GM20000 (cell line): ENCODE measurements at regions not wholly inside any gene's neighbourhood (a gene's known extent, or its start where the extent isn't known, plus 50 kb on each side); places are given as distances from the start of the nearest gene placed in this dataset.

ENCODE experiments used
- DNase-seq: peaks from one replicate; pipeline ENCODE4 v3.0.0; 2012; ENCODE audit warnings: low spot score
- CTCF ChIP-seq: IDR thresholded peaks from 2 replicates; pipeline ENCODE4 v1.5.1; 2012; ENCODE audit warnings: mild to moderate bottlenecking, control low read depth; ENCODE audit errors: extremely low read depth, missing control alignments

DNA sequence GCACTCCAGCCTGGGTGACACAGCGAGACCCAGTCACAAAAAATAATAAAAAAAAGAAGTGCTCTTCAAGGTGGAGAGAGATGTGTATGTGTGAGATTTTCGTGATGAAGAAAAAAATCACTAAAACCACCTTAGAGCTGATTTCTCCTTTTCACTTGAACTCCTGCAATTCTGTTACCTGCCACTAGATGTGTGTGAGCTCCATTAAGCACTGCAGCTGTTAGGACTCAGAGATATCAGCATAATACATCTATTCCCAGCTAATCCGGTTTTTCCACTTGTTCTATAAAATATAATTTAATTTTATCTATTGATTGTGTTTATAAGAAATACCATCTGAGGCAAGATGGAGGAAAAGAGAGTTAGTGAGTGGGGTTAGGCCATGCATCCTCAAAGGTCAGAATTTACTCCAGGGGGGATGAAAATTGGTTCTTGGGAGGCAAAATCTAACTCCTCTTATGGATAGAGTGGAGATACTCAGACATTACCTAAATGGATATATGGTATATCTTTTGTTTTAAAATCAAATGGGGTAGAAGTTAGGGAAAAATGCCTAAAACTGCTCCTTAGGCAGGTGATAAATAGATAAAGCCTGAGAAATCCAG, 152.7 kb downstream of the IL20RB start:
- peak; percentile 34 for DNase-seq
- TF ChIP-seq CTCF = peak; percentile 45

- TF ChIP-seq CTCF = no peak
- DNase-seq = no peak
Measured at GRCh38 chr3:137111497-137111896, 153.7 kb downstream of the IL20RB start.

GRCh38 chr3:137116619-137117018, 158.8 kb downstream of the IL20RB start:
- no peak for DNase-seq
- TF ChIP-seq CTCF = no peak

DNA sequence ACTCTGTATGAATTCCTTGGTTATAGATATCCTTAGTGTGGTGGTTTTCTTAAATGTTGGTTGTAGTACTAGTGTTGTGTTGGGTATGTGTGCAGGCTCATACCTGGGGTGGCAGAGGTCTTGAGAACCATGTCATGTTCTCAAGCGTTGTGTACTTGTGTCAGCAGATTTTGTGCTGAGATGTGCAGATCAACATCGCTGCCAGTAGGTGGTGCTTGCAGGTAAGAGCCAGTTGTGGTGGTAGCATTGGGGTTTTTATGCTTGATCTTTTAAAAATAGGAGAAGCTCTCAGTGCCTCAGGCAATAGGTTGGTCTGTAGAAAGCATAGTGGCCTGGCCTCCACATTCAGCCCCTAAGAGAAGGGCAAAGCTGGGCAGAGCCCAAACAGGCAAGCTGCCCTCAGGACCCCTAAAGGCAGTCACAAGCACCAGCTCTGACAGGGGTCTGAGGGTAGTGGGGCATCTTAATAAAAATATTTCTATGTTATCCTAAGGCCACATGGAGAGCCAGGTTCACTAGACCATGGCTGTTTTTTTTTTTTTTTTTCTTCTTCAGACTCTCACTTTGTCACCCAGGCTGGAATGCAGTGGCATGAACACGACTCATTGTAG, 164.0 kb downstream of the IL20RB start:
- TF ChIP-seq CTCF = peak; percentile 52
- peak; percentile 36 for DNase-seq

- TF ChIP-seq CTCF = no peak
- no peak for DNase-seq
Measured at GRCh38 chr3:137131081-137131480, 173.3 kb downstream of the IL20RB start.

GRCh38 chr3:137134431-137134830, 176.6 kb downstream of the IL20RB start:
- TF ChIP-seq CTCF = no peak
- no peak for DNase-seq

DNA sequence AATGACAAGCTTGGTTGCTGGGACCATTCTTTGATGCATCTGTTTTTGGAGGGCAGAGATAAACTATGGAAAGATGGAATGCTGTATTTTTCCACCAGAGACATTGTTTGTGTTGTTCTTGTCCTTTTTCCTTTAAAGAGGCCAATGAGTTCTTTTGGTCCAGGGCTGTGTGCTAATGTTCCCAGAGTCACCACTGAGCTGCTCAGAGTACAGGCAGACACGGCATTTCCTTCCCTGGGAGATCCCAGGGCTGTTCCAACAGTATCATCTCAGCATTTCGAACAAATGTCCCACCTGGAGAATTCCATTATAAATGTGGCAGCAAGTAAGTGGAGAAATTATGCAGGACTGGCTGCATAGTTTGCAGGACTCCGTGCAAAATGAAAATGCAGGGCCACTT, 190.6 kb downstream of the IL20RB start:
- no peak for TF ChIP-seq CTCF
- DNase-seq = no peak
